HG03571 (cell line): ENCODE measurements at regions not wholly inside any gene's neighbourhood (a gene's known extent, or its start where the extent isn't known, plus 50 kb on each side); places are given as distances from the start of the nearest gene placed in this dataset.
"Not testable (repeated sequence)": the region's sequence is repeated elsewhere in the genome, so short reads cannot be mapped to it uniquely, and the experiment has no call there.

Source experiments
- ATAC-seq: cut with Tn5 transposase; IDR thresholded peaks from one replicate; pipeline ENCODE4 v1.9.1; 2021; ENCODE audit not compliant: unreplicated experiment

GRCh38 chr3:18086078-18086477 is 339.1 kb downstream of the SATB1 start:
- no peak for ATAC-seq

GRCh38 chr3:18085429-18085828 is 339.7 kb downstream of the SATB1 start:
- ATAC-seq, result no peak

- ATAC-seq, result not testable (repeated sequence)
Measured at GRCh38 chr3:18083273-18083590, 340.8 kb upstream of the TBC1D5 start.

GRCh38 chr3:18082551-18083272 is 340.3 kb upstream of the TBC1D5 start:
- no peak for ATAC-seq

- no peak for ATAC-seq
Measured at GRCh38 chr3:18080198-18080689, 337.8 kb upstream of the TBC1D5 start.

GRCh38 chr3:18079739-18080138 is 337.3 kb upstream of the TBC1D5 start:
- ATAC-seq, result no peak

GRCh38 chr3:18079062-18079461 is 336.6 kb upstream of the TBC1D5 start:
- no peak for ATAC-seq

- ATAC-seq, result no peak
Measured at GRCh38 chr3:18077128-18077840, 334.9 kb upstream of the TBC1D5 start.

GRCh38 chr3:18076301-18076700 is 333.9 kb upstream of the TBC1D5 start:
- ATAC-seq, result no peak

GRCh38 chr3:18075799-18076198 is 333.4 kb upstream of the TBC1D5 start:
- no peak for ATAC-seq

- ATAC-seq, result no peak
Measured at GRCh38 chr3:18071833-18072232, 329.4 kb upstream of the TBC1D5 start.

- no peak for ATAC-seq
Measured at GRCh38 chr3:18070944-18071343, 328.5 kb upstream of the TBC1D5 start.

- no peak for ATAC-seq
Measured at GRCh38 chr3:18070231-18070630, 327.8 kb upstream of the TBC1D5 start.

GRCh38 chr3:18069568-18069967 is 327.1 kb upstream of the TBC1D5 start:
- no peak for ATAC-seq

GRCh38 chr3:18066899-18067582 is 324.6 kb upstream of the TBC1D5 start:
- ATAC-seq, result no peak

GRCh38 chr3:18064586-18064985 is 322.2 kb upstream of the TBC1D5 start:
- ATAC-seq, result no peak

- no peak for ATAC-seq
Measured at GRCh38 chr3:18062657-18063025, 320.2 kb upstream of the TBC1D5 start.

GRCh38 chr3:18061737-18062656 is 319.6 kb upstream of the TBC1D5 start:
- ATAC-seq, result no peak

GRCh38 chr3:18058666-18059065 is 316.2 kb upstream of the TBC1D5 start:
- ATAC-seq, result no peak

GRCh38 chr3:18057471-18058091 is 315.1 kb upstream of the TBC1D5 start:
- ATAC-seq, result no peak

- no peak for ATAC-seq
Measured at GRCh38 chr3:18054625-18055024, 312.2 kb upstream of the TBC1D5 start.
